IPS-18a (cell line): ENCODE measurements at regions not wholly inside any gene's neighbourhood (a gene's known extent, or its start where the extent isn't known, plus 50 kb on each side); places are given as distances from the start of the nearest gene placed in this dataset.

Source experiments
- H3K27ac ChIP-seq: one replicate; pipeline ENCODE4 v1.5.1; 2013; ENCODE audit warnings: low read length
- H3K27me3 ChIP-seq: one replicate; pipeline ENCODE4 v1.6.1; 2013; ENCODE audit warnings: mild to moderate bottlenecking, low read length; ENCODE audit not compliant: control insufficient read depth, insufficient read depth
- H3K36me3 ChIP-seq: one replicate; pipeline ENCODE4 v1.6.1; 2013; ENCODE audit warnings: low read depth, low read length; ENCODE audit not compliant: control insufficient read depth
- H3K4me1 ChIP-seq: one replicate; pipeline ENCODE4 v1.6.1; 2013; ENCODE audit warnings: low read depth, low read length; ENCODE audit not compliant: control insufficient read depth
- H3K4me3 ChIP-seq: one replicate; pipeline ENCODE4 v1.5.1; 2013; ENCODE audit warnings: low read length
- H3K9ac ChIP-seq: one replicate; pipeline ENCODE4 v1.6.1; 2013; ENCODE audit warnings: mild to moderate bottlenecking, low read length, moderate library complexity
- H3K9me3 ChIP-seq: one replicate; pipeline ENCODE4 v1.6.1; 2013; ENCODE audit warnings: low read depth, low read length; ENCODE audit not compliant: control insufficient read depth

- no peaks in the 10 kb centered on the region for H3K9me3 ChIP-seq
- H3K4me3 ChIP-seq, result no peak overlapping the region
- H3K27me3 ChIP-seq, result no peaks in the 10 kb centered on the region
- H3K4me1 ChIP-seq, result no peaks in the 10 kb centered on the region
- no peaks in the 10 kb centered on the region for H3K36me3 ChIP-seq
- no peak overlapping the region for H3K27ac ChIP-seq
- no peak overlapping the region for H3K9ac ChIP-seq
These were observed 471.4 kb downstream of the SOX6 start for GRCh38 chr11:15884777-15885540.

- Histone ChIP-seq H3K9ac (no peak overlapping the region), H3K36me3 (no peaks in the 10 kb centered on the region), H3K27me3 (no peaks in the 10 kb centered on the region), H3K4me1 (no peaks in the 10 kb centered on the region), H3K9me3 (no peaks in the 10 kb centered on the region), H3K27ac (no peak overlapping the region), H3K4me3 (no peak overlapping the region)
These were observed 470.5 kb downstream of the SOX6 start for GRCh38 chr11:15885854-15886253.

GRCh38 chr11:15886299-15886698, 470.0 kb downstream of the SOX6 start:
- no peaks in the 10 kb centered on the region for H3K36me3 ChIP-seq
- no peak overlapping the region for H3K9ac ChIP-seq
- no peaks in the 10 kb centered on the region for H3K4me1 ChIP-seq
- no peak overlapping the region for H3K4me3 ChIP-seq
- H3K27me3 ChIP-seq, result no peaks in the 10 kb centered on the region
- no peaks in the 10 kb centered on the region for H3K9me3 ChIP-seq
- no peak overlapping the region for H3K27ac ChIP-seq

GRCh38 chr11:15886866-15887265, 469.5 kb downstream of the SOX6 start:
- Histone ChIP-seq H3K27me3 (no peaks in the 10 kb centered on the region), H3K9ac (no peak overlapping the region), H3K9me3 (no peaks in the 10 kb centered on the region), H3K27ac (no peak overlapping the region), H3K4me3 (no peak overlapping the region), H3K4me1 (no peaks in the 10 kb centered on the region), H3K36me3 (no peaks in the 10 kb centered on the region)

GRCh38 chr11:15888556-15889345, 467.6 kb downstream of the SOX6 start:
- Histone ChIP-seq H3K27ac (no peak overlapping the region), H3K36me3 (no peaks in the 10 kb centered on the region), H3K4me1 (no peaks in the 10 kb centered on the region), H3K4me3 (no peak overlapping the region), H3K27me3 (no peaks in the 10 kb centered on the region), H3K9me3 (no peaks in the 10 kb centered on the region), H3K9ac (no peak overlapping the region)

- H3K9ac ChIP-seq, result no peak overlapping the region
- H3K36me3 ChIP-seq, result no peaks in the 10 kb centered on the region
- no peaks in the 10 kb centered on the region for H3K27me3 ChIP-seq
- H3K9me3 ChIP-seq, result no peaks in the 10 kb centered on the region
- no peak overlapping the region for H3K4me3 ChIP-seq
- no peaks in the 10 kb centered on the region for H3K4me1 ChIP-seq
- no peak overlapping the region for H3K27ac ChIP-seq
These were observed 466.8 kb downstream of the SOX6 start for GRCh38 chr11:15889363-15890030.

- Histone ChIP-seq H3K27me3 (no peaks in the 10 kb centered on the region), H3K36me3 (no peaks in the 10 kb centered on the region), H3K4me1 (no peaks in the 10 kb centered on the region), H3K27ac (no peak overlapping the region), H3K9me3 (no peaks in the 10 kb centered on the region), H3K4me3 (no peak overlapping the region), H3K9ac (no peak overlapping the region)
These were observed 466.2 kb downstream of the SOX6 start for GRCh38 chr11:15890031-15890713.

GRCh38 chr11:15893080-15893492, 463.3 kb downstream of the SOX6 start:
- H3K36me3 ChIP-seq, result no peaks in the 10 kb centered on the region
- H3K4me1 ChIP-seq, result no peaks in the 10 kb centered on the region
- no peaks in the 10 kb centered on the region for H3K27me3 ChIP-seq
- H3K9ac ChIP-seq, result no peak overlapping the region
- no peak overlapping the region for H3K4me3 ChIP-seq
- no peaks in the 10 kb centered on the region for H3K9me3 ChIP-seq
- H3K27ac ChIP-seq, result no peak overlapping the region

- H3K27ac ChIP-seq, result no peak overlapping the region
- no peaks in the 10 kb centered on the region for H3K27me3 ChIP-seq
- no peak overlapping the region for H3K4me3 ChIP-seq
- H3K9me3 ChIP-seq, result no peaks in the 10 kb centered on the region
- H3K4me1 ChIP-seq, result no peaks in the 10 kb centered on the region
- no peak overlapping the region for H3K9ac ChIP-seq
- H3K36me3 ChIP-seq, result no peaks in the 10 kb centered on the region
These were observed 460.3 kb downstream of the SOX6 start for GRCh38 chr11:15896026-15896425.

GRCh38 chr11:15896530-15896929, 459.8 kb downstream of the SOX6 start:
- Histone ChIP-seq H3K9ac (no peak overlapping the region), H3K36me3 (no peaks in the 10 kb centered on the region), H3K9me3 (no peaks in the 10 kb centered on the region), H3K4me3 (no peak overlapping the region), H3K27ac (no peak overlapping the region), H3K4me1 (no peaks in the 10 kb centered on the region), H3K27me3 (no peaks in the 10 kb centered on the region)

GRCh38 chr11:15897211-15897960, 459.0 kb downstream of the SOX6 start:
- no peak overlapping the region for H3K27ac ChIP-seq
- H3K4me3 ChIP-seq, result no peak overlapping the region
- H3K27me3 ChIP-seq, result no peaks in the 10 kb centered on the region
- no peak overlapping the region for H3K9ac ChIP-seq
- H3K36me3 ChIP-seq, result no peaks in the 10 kb centered on the region
- H3K4me1 ChIP-seq, result no peaks in the 10 kb centered on the region
- no peaks in the 10 kb centered on the region for H3K9me3 ChIP-seq
